SH-SY5Y (cell line): ENCODE measurements at regions not wholly inside any gene's neighbourhood (a gene's known extent, or its start where the extent isn't known, plus 50 kb on each side); places are given as distances from the start of the nearest gene placed in this dataset.

ENCODE experiments used
- GATA2 ChIP-seq: IDR thresholded peaks from 2 replicates; pipeline ENCODE4 v1.6.1; 2011; ENCODE audit warnings: mild to moderate bottlenecking, low read depth, low read length
- GATA3 ChIP-seq: IDR thresholded peaks from 2 replicates; pipeline ENCODE4 v1.6.1; 2011; ENCODE audit warnings: low read depth, mild to moderate bottlenecking, low read length, moderate library complexity

DNA sequence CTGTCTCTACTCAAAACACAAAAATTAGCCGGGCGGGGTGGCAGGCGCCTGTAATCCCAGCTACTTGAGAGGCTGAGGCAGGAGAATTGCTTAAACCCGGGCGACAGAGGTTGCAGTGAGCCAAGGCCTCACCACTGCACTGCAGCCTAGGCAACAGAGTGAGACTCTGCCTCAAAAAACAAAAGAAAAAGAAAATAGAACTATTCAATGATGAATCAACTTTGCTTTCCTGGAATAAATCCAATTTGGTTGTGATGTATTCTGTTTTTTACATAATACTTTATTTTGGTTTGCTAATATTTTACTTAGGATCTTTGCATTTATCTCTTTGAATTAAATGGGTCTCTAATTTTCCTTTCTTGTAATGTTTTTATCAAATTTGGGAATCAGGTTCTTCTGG lies 86.3 kb upstream of the MBOAT2 start:
- TF ChIP-seq GATA2 (no peak), GATA3 (no peak)
